Tibial nerve (tissue), 3 donors: ENCODE measurements at regions not wholly inside any gene's neighbourhood (a gene's known extent, or its start where the extent isn't known, plus 50 kb on each side); places are given as distances from the start of the nearest gene placed in this dataset.

ENCODE experiments used
- POLR2A ChIP-seq, 2 donors: fragments of 450-650 bp; IDR thresholded peaks; one replicate each; pipeline ENCODE4 v1.6.1; 2017; ENCODE audit warnings: antibody characterized with exemption in 2 of 2, mild to moderate bottlenecking in 2 of 2, moderate library complexity in 2 of 2
- TF ChIP-seq, protein P1 (sequence below), 5 experiments: fragments of 200-600 bp in 3 of 5; fragments of 450-650 bp in 2 of 5; sonication (generic) in 3 of 5; IDR thresholded peaks; one replicate each; pipeline ENCODE4 v1.5.1; 2016 to 2019; ENCODE audit warnings: antibody characterized with exemption in 5 of 5, mild to moderate bottlenecking in 3 of 5, moderate library complexity in 2 of 5

- TF ChIP-seq, protein P1, sequence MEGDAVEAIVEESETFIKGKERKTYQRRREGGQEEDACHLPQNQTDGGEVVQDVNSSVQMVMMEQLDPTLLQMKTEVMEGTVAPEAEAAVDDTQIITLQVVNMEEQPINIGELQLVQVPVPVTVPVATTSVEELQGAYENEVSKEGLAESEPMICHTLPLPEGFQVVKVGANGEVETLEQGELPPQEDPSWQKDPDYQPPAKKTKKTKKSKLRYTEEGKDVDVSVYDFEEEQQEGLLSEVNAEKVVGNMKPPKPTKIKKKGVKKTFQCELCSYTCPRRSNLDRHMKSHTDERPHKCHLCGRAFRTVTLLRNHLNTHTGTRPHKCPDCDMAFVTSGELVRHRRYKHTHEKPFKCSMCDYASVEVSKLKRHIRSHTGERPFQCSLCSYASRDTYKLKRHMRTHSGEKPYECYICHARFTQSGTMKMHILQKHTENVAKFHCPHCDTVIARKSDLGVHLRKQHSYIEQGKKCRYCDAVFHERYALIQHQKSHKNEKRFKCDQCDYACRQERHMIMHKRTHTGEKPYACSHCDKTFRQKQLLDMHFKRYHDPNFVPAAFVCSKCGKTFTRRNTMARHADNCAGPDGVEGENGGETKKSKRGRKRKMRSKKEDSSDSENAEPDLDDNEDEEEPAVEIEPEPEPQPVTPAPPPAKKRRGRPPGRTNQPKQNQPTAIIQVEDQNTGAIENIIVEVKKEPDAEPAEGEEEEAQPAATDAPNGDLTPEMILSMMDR (IDR thresholded peaks at IDR 0.05) = no peak
- no peak for TF ChIP-seq POLR2A (IDR thresholded peaks at IDR 0.05)
Observed at GRCh38 chr14:85233756-85234155, 296.2 kb upstream of the FLRT2 start.
